ENCODE measurements at regions not wholly inside any gene's neighbourhood (a gene's known extent, or its start where the extent isn't known, plus 50 kb on each side); places are given as distances from the start of the nearest gene placed in this dataset.

DNA sequence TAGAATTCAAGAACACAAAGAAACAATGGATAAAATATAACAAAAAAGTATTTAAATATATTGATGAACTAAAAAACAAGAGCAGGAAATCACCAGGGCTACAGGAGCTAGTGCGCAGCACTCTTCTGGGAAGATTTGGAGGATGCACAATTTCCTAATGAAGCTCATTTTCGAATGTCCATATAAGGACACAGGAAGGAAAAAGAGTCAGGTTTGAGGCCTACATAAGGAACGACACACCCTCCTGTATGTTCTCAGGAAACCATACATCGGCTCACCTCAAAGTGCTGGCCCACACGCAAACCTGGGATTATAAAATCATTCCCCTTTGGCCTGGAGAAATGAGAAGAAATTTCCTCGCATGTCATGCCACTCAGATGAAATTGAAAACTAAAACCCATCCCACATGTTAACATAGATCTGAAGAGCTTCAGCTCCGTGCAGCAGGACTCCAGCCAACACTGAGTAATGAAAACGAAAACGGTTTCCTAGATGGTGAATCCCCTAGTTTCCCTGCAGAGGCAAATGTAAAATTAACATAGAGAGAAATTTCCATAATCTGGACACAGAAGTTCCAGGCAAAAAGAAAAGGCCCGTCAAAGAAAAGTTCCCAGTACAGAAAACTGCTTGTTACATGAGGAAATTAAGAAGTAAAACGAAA, 825.8 kb downstream of the SOCS6 start:
- no peak for TF ChIP-seq CTCF (IDR thresholded peaks at IDR 0.05; ENCODE audit: unreplicated experiment in 3 of 3)
- Mint-ChIP-seq H3K4me3 (no peak overlapping the region), H3K27me3 (ENCODE audit: low read depth) (no peaks in the 10 kb centered on the region), H3K9me3 (peaks cover 3% of the 10 kb centered on the region), H3K36me3 (ENCODE audit: low read depth) (no peaks in the 10 kb centered on the region), H3K27ac (no peak overlapping the region), H3K4me1 (no peaks in the 10 kb centered on the region)

- H3K27me3 Mint-ChIP-seq (ENCODE audit: low read depth), result no peaks in the 10 kb centered on the region
- no peak overlapping the region for H3K27ac Mint-ChIP-seq
- no peak overlapping the region for H3K4me3 Mint-ChIP-seq
- H3K36me3 Mint-ChIP-seq (ENCODE audit: low read depth), result no peaks in the 10 kb centered on the region
- H3K9me3 Mint-ChIP-seq, result no peaks in the 10 kb centered on the region
- no peak for TF ChIP-seq CTCF (IDR thresholded peaks at IDR 0.05; ENCODE audit: unreplicated experiment in 3 of 3)
- peaks cover 15% of the 10 kb centered on the region for H3K4me1 Mint-ChIP-seq
Observed at GRCh38 chr18:71107244-71107643, 818.4 kb downstream of the SOCS6 start.

DNA sequence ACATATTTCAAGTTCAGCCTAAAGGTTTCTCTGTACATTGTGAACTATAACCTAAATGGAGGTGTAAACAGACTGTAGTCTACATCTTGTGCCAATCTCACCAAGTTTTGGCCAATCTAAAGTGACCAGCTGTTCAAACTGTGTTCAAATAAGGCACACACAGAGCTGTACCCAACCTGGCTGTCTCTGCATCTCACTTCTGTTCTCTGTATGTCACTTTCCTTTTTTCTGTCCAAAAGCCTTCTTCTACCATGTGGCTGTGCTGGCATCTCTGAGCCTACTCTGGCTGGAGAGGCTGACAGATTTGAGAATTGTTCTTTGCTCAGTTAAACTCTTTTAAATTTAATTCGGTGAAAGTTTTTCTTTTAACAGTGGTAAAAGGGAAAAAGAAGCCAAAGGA, 817.9 kb downstream of the SOCS6 start:
- TF ChIP-seq CTCF (IDR thresholded peaks at IDR 0.05; ENCODE audit: unreplicated experiment in 3 of 3), result no peak
- Mint-ChIP-seq H3K4me3 (no peak overlapping the region), H3K4me1 (peaks cover 15% of the 10 kb centered on the region), H3K36me3 (ENCODE audit: low read depth) (no peaks in the 10 kb centered on the region), H3K9me3 (no peaks in the 10 kb centered on the region), H3K27me3 (ENCODE audit: low read depth) (no peaks in the 10 kb centered on the region), H3K27ac (peak overlapping the region in 1 of 3 experiments; percentile 65)

DNA sequence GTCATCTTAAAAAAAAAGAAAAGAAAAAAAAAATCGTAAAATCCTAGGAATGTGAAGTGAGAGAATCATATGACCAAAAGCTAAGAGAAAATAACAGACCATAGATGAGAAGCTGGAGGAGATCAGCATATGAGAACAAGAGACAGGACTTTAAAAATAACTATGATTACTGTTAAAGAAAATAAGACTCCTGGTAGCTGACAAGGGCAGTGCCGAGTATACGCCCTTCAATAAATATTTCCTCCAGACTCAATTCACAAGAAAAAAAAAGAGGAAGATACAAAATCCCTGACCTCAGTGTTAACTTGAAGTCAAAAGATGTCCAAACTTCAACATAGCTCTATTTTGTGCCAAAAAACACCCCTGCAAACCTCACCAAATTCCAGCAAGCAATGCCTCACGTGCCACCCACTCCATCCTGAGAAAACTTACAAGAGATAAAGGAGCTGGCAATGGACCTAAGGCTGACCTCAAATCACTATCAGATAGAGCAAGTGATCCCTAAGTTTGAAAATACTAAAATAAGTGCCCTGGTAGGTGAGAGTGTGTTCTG, 817.2 kb downstream of the SOCS6 start:
- Mint-ChIP-seq H3K36me3 (ENCODE audit: low read depth) (no peaks in the 10 kb centered on the region), H3K27ac (peak overlapping the region in 2 of 3 experiments; percentile 65 to 77), H3K4me1 (peaks cover 15% of the 10 kb centered on the region), H3K9me3 (no peaks in the 10 kb centered on the region), H3K4me3 (no peak overlapping the region), H3K27me3 (ENCODE audit: low read depth) (no peaks in the 10 kb centered on the region)
- TF ChIP-seq CTCF (IDR thresholded peaks at IDR 0.05; ENCODE audit: unreplicated experiment in 3 of 3), result no peak

DNA sequence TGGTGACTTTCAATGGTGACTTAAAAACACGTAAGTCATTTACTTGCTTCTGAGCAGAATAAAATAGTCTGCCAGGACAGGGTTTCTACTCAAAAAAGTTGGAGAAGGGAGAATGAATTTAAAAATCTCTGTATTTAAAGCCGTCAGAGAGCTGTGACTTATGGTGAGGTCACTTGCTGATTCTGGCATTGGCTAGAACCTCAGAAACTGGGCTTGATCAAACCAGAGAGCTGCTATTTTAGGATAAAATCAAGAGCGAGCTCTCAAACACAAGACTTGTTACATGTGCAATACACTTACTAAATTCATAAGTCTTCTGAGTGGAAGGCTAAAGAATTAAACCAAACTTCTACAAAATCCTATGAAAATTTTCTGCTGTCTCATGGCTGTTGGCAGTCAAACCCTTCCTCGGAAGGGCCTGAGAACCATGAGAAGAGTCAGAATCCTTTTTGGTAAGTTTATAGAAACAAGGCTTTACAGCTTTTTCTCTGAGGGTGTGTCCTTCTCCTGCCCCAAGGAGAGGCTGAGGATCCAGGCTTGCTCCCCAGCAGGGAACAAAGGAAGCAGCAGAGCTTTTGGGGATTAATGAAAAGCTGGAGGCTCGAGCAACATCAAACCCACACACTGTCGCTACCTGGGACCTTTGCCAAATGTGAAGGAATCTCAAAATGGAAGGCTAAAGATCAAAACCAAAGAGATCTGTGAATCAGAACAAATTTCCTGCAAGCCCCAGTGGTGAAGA, 816.4 kb downstream of the SOCS6 start:
- TF ChIP-seq CTCF (IDR thresholded peaks at IDR 0.05; ENCODE audit: unreplicated experiment in 3 of 3), result no peak
- no peaks in the 10 kb centered on the region for H3K27me3 Mint-ChIP-seq (ENCODE audit: low read depth)

More for the DNA sequence above, 816.4 kb downstream of the SOCS6 start:
- peak overlapping the region in 2 of 3 experiments; percentile 65 to 77 for H3K27ac Mint-ChIP-seq
- no peak overlapping the region for H3K4me3 Mint-ChIP-seq
- no peaks in the 10 kb centered on the region for H3K36me3 Mint-ChIP-seq (ENCODE audit: low read depth)
- H3K9me3 Mint-ChIP-seq, result no peaks in the 10 kb centered on the region
- peaks cover 15% of the 10 kb centered on the region for H3K4me1 Mint-ChIP-seq
